ENCODE measurements at regions not wholly inside any gene's neighbourhood (a gene's known extent, or its start where the extent isn't known, plus 50 kb on each side); places are given as distances from the start of the nearest gene placed in this dataset.
"Not testable (repeated sequence)": the region's sequence is repeated elsewhere in the genome, so short reads cannot be mapped to it uniquely, and the experiment has no call there.

- Histone ChIP-seq H3K36me3 (ENCODE audit: insufficient read depth, low read length) (no peaks in the 10 kb centered on the region), H3K4me1 (ENCODE audit: control insufficient read depth, insufficient read depth, low read length) (no peaks in the 10 kb centered on the region), H3K9ac (ENCODE audit: low read depth, low read length) (no peak overlapping the region)
Measured at GRCh38 chr14:24708684-24709083, 74.7 kb upstream of the GZMB start.

DNA sequence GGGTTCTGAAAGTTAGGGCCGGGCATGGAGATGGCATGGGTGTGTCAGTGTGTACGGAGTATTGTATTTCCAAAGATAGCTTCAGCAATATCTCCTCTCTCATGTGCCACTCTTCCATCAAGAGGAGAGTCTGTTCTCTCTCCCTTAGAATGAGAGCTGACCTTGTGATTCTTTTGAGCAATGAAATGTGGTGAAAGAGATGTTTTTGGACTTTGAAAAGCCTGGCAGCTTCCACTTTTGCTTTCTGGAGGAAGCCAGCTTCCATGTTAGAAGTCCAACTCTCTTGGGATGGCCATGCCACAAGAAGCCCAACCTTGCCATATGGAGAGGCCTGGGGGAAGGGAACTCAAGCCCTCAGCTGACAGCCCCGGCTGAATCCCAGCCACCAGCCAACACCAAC is 72.4 kb upstream of the GZMB start:
- Histone ChIP-seq H3K4me1 (ENCODE audit: control insufficient read depth, insufficient read depth, low read length) (no peaks in the 10 kb centered on the region), H3K36me3 (ENCODE audit: insufficient read depth, low read length) (no peaks in the 10 kb centered on the region), H3K4me3 (ENCODE audit: low read length) (no peak overlapping the region), H3K27me3 (ENCODE audit: control insufficient read depth, insufficient read depth, low read length) (peaks cover 6% of the 10 kb centered on the region), H3K9me3 (replicated peaks; ENCODE audit: low read length) (no peaks in the 10 kb centered on the region), H3K4me2 (ENCODE audit: low read length) (no peak overlapping the region), H3K9ac (ENCODE audit: low read depth, low read length) (no peak overlapping the region)

More at GRCh38 chr14:24708684-24709083, 74.7 kb upstream of the GZMB start:
- Histone ChIP-seq H3K4me3 (ENCODE audit: low read length) (no peak overlapping the region), H3K9me3 (replicated peaks; ENCODE audit: low read length) (no peaks in the 10 kb centered on the region), H3K27me3 (ENCODE audit: control insufficient read depth, insufficient read depth, low read length) (peaks cover 9% of the 10 kb centered on the region), H3K4me2 (ENCODE audit: low read length) (no peak overlapping the region)

DNA sequence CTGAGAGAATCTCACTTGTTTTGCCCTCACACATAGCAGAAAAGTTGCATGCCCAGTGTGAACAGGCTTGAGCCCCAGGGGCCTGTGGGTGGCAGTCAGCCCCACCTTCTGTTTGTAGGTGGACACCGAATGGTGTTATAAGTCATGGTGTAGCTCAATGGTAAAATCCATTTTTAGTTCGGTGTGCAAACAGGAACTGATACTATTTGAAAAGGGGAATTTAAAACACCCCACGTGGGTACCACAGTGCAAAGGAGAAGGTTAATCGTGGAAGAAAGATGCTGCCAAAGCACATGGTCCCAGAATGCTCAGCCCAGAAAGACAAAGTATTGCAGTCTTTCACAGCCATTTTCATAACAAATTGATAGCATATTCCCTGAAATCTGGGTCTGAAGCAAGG is 71.8 kb upstream of the GZMB start:
- Histone ChIP-seq H3K4me3 (ENCODE audit: low read length) (no peak overlapping the region), H3K9me3 (replicated peaks; ENCODE audit: low read length) (no peaks in the 10 kb centered on the region), H3K4me2 (ENCODE audit: low read length) (no peak overlapping the region), H3K9ac (ENCODE audit: low read depth, low read length) (no peak overlapping the region), H3K4me1 (ENCODE audit: control insufficient read depth, insufficient read depth, low read length) (no peaks in the 10 kb centered on the region), H3K36me3 (ENCODE audit: insufficient read depth, low read length) (no peaks in the 10 kb centered on the region), H3K27me3 (ENCODE audit: control insufficient read depth, insufficient read depth, low read length) (peaks cover 6% of the 10 kb centered on the region)

- Histone ChIP-seq H3K4me3 (ENCODE audit: low read length) (no peak overlapping the region), H3K4me1 (ENCODE audit: control insufficient read depth, insufficient read depth, low read length) (no peaks in the 10 kb centered on the region), H3K9ac (ENCODE audit: low read depth, low read length) (no peak overlapping the region), H3K27me3 (ENCODE audit: control insufficient read depth, insufficient read depth, low read length) (no peaks in the 10 kb centered on the region), H3K36me3 (ENCODE audit: insufficient read depth, low read length) (no peaks in the 10 kb centered on the region), H3K4me2 (ENCODE audit: low read length) (no peak overlapping the region), H3K9me3 (replicated peaks; ENCODE audit: low read length) (no peaks in the 10 kb centered on the region)
Measured at GRCh38 chr14:24701062-24701461, 67.1 kb upstream of the GZMB start.

DNA sequence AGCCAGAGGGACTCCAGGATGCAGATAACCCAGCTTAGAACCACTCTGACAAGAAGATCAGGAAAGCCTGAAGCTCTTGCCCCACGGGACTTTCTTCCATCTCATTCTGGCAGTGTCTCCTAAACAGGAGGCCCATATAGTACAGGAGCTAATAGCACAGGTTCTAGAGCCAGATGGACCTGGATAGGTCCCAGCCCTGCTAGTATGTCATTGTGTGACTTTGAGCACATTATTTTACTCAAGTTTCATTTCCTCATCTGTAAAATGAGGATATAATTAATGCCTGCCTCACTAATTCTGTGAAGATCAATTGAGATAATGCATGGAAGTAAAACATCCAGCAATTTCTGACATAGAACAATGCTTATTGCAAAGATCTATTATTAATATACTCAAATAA is 66.5 kb upstream of the GZMB start:
- H3K4me3 ChIP-seq (ENCODE audit: low read length): no peak overlapping the region
- no peaks in the 10 kb centered on the region for H3K36me3 ChIP-seq (ENCODE audit: insufficient read depth, low read length)
- H3K9me3 ChIP-seq (replicated peaks; ENCODE audit: low read length): no peaks in the 10 kb centered on the region
- no peaks in the 10 kb centered on the region for H3K4me1 ChIP-seq (ENCODE audit: control insufficient read depth, insufficient read depth, low read length)
- H3K9ac ChIP-seq (ENCODE audit: low read depth, low read length): no peak overlapping the region
- no peaks in the 10 kb centered on the region for H3K27me3 ChIP-seq (ENCODE audit: control insufficient read depth, insufficient read depth, low read length)
- no peak overlapping the region for H3K4me2 ChIP-seq (ENCODE audit: low read length)

DNA sequence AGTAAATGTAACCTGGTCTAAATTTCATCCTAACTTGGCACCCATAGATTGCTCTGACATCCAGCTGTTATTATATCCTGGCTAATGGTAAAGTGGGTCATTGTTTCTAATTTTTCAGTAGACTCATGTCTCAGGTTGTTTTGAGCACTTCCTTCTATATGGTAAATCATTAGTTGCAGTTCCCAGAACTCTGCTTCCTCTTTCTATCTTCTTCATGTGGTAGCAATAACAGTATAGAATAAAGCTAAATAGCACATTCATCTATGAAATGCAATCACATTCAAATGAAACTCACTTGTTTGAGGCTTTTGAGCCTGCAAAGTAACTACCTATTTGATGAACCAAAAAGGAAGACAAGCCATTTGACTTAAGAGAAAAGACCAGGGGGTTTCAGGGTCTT is 65.1 kb upstream of the GZMB start:
- Histone ChIP-seq H3K4me2 (ENCODE audit: low read length) (no peak overlapping the region), H3K4me1 (ENCODE audit: control insufficient read depth, insufficient read depth, low read length) (no peaks in the 10 kb centered on the region), H3K36me3 (ENCODE audit: insufficient read depth, low read length) (no peaks in the 10 kb centered on the region), H3K27me3 (ENCODE audit: control insufficient read depth, insufficient read depth, low read length) (no peaks in the 10 kb centered on the region), H3K4me3 (ENCODE audit: low read length) (no peak overlapping the region), H3K9me3 (replicated peaks; ENCODE audit: low read length) (no peaks in the 10 kb centered on the region), H3K9ac (ENCODE audit: low read depth, low read length) (no peak overlapping the region)

- not testable (repeated sequence) for H3K4me3 ChIP-seq (ENCODE audit: low read length); H3K27me3 ChIP-seq (ENCODE audit: control insufficient read depth, insufficient read depth, low read length); H3K9me3 ChIP-seq (replicated peaks; ENCODE audit: low read length); H3K4me2 ChIP-seq (ENCODE audit: low read length); H3K4me1 ChIP-seq (ENCODE audit: control insufficient read depth, insufficient read depth, low read length); H3K9ac ChIP-seq (ENCODE audit: low read depth, low read length); H3K36me3 ChIP-seq (ENCODE audit: insufficient read depth, low read length)
Measured at GRCh38 chr14:24696280-24696920, 62.4 kb upstream of the GZMB start.

- H3K4me3 ChIP-seq (ENCODE audit: low read length): no peak overlapping the region
- H3K4me2 ChIP-seq (ENCODE audit: low read length): no peak overlapping the region
- no peaks in the 10 kb centered on the region for H3K36me3 ChIP-seq (ENCODE audit: insufficient read depth, low read length)
- H3K9ac ChIP-seq (ENCODE audit: low read depth, low read length): no peak overlapping the region
- H3K27me3 ChIP-seq (ENCODE audit: control insufficient read depth, insufficient read depth, low read length): peaks cover 5% of the 10 kb centered on the region
- H3K9me3 ChIP-seq (replicated peaks; ENCODE audit: low read length): no peaks in the 10 kb centered on the region
- no peaks in the 10 kb centered on the region for H3K4me1 ChIP-seq (ENCODE audit: control insufficient read depth, insufficient read depth, low read length)
Measured at GRCh38 chr14:24695265-24696241, 61.6 kb upstream of the GZMB start.

GRCh38 chr14:24694680-24695079 is 60.7 kb upstream of the GZMB start:
- no peaks in the 10 kb centered on the region for H3K4me1 ChIP-seq (ENCODE audit: control insufficient read depth, insufficient read depth, low read length)
- H3K9ac ChIP-seq (ENCODE audit: low read depth, low read length): no peak overlapping the region
- H3K36me3 ChIP-seq (ENCODE audit: insufficient read depth, low read length): no peaks in the 10 kb centered on the region
- H3K4me3 ChIP-seq (ENCODE audit: low read length): no peak overlapping the region
- H3K4me2 ChIP-seq (ENCODE audit: low read length): no peak overlapping the region
- peaks cover 7% of the 10 kb centered on the region for H3K27me3 ChIP-seq (ENCODE audit: control insufficient read depth, insufficient read depth, low read length)
- H3K9me3 ChIP-seq (replicated peaks; ENCODE audit: low read length): no peaks in the 10 kb centered on the region

DNA sequence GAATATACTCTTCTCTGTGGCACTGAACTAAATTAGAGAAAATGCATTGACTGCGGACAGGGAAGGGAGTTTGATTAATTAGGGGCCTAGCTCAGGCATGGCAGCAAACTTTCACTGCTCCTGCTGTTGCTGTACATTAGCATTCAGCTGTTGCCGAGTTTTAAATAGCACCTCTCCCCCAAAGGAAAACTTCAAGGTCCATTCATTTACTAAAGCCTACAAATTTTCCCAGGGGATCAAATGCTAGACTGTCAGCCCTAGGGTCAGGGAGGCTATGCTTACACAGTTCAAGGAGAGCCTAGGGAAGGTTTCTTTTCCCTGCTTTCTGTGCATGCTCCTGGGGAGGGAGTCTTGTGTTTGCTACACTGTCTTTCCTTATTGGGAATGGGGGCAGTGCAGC is 60.0 kb upstream of the GZMB start:
- Histone ChIP-seq H3K27me3 (ENCODE audit: control insufficient read depth, insufficient read depth, low read length) (peaks cover 7% of the 10 kb centered on the region), H3K4me3 (ENCODE audit: low read length) (no peak overlapping the region), H3K9me3 (replicated peaks; ENCODE audit: low read length) (no peaks in the 10 kb centered on the region), H3K4me1 (ENCODE audit: control insufficient read depth, insufficient read depth, low read length) (no peaks in the 10 kb centered on the region), H3K36me3 (ENCODE audit: insufficient read depth, low read length) (no peaks in the 10 kb centered on the region), H3K4me2 (ENCODE audit: low read length) (no peak overlapping the region), H3K9ac (ENCODE audit: low read depth, low read length) (no peak overlapping the region)

DNA sequence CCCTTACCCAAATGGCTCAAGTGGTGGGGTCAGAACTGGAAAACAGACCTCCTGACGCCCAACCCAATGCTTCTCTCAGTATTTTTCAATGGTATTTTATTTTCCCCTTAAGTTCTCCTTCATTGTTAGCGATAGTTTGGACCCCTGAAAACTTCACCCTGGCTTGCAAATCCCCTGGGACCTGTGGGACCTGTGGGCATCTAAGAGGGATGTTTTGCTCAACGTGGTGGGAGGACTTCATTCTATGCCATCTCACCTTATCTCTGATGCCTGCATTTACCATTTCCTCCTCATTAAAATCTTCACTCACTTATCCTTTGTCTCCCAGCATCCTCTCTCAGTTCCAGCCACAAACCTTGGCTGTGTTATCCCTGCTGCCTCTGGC is 59.4 kb upstream of the GZMB start:
- Histone ChIP-seq H3K9me3 (replicated peaks; ENCODE audit: low read length) (no peaks in the 10 kb centered on the region), H3K9ac (ENCODE audit: low read depth, low read length) (no peak overlapping the region), H3K4me3 (ENCODE audit: low read length) (no peak overlapping the region), H3K4me2 (ENCODE audit: low read length) (no peak overlapping the region), H3K27me3 (ENCODE audit: control insufficient read depth, insufficient read depth, low read length) (peaks cover 7% of the 10 kb centered on the region), H3K4me1 (ENCODE audit: control insufficient read depth, insufficient read depth, low read length) (no peaks in the 10 kb centered on the region), H3K36me3 (ENCODE audit: insufficient read depth, low read length) (no peaks in the 10 kb centered on the region)
